ENCODE measurements at regions not wholly inside any gene's neighbourhood (a gene's known extent, or its start where the extent isn't known, plus 50 kb on each side); places are given as distances from the start of the nearest gene placed in this dataset.

DNA sequence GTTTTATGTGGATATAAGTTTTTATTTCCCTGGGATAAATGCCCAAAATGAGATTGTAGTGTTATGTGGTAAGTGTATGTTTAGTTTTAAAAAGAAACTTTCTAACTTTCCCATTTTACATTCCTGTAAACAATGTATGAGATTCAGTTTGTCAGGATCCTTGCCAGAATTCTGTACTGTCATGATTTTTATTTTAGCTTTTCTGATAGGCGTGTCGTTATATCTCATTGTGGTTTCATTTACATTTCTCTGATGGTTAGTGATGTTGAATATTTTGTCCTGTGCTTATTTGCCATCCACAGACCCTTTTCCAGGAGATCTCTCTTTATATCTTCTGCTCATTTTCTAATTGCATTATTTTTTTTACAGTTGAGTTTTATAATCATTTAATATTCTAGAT lies 245.6 kb upstream of the CDH2 start:
- TF ChIP-seq, protein P1, sequence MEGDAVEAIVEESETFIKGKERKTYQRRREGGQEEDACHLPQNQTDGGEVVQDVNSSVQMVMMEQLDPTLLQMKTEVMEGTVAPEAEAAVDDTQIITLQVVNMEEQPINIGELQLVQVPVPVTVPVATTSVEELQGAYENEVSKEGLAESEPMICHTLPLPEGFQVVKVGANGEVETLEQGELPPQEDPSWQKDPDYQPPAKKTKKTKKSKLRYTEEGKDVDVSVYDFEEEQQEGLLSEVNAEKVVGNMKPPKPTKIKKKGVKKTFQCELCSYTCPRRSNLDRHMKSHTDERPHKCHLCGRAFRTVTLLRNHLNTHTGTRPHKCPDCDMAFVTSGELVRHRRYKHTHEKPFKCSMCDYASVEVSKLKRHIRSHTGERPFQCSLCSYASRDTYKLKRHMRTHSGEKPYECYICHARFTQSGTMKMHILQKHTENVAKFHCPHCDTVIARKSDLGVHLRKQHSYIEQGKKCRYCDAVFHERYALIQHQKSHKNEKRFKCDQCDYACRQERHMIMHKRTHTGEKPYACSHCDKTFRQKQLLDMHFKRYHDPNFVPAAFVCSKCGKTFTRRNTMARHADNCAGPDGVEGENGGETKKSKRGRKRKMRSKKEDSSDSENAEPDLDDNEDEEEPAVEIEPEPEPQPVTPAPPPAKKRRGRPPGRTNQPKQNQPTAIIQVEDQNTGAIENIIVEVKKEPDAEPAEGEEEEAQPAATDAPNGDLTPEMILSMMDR (tag by site-specific recombination; IDR thresholded peaks at IDR 0.05): no peak
- TF ChIP-seq ZFHX2 (tag by site-specific recombination; conservative IDR thresholded peaks at IDR 0.05) (no peak), SP2 (tag by site-specific recombination; IDR thresholded peaks at IDR 0.05) (no peak), ZNF626 (tag by site-specific recombination; IDR thresholded peaks at IDR 0.05) (no peak), ZNF791 (tag by site-specific recombination; IDR thresholded peaks at IDR 0.05) (no peak), ZNF114 (tag by site-specific recombination; IDR thresholded peaks at IDR 0.05) (no peak), ZNF391 (tag by site-specific recombination; IDR thresholded peaks at IDR 0.05; ENCODE audit: borderline replicate concordance, low read depth) (no peak)
- TF ChIP-seq, protein P2, sequence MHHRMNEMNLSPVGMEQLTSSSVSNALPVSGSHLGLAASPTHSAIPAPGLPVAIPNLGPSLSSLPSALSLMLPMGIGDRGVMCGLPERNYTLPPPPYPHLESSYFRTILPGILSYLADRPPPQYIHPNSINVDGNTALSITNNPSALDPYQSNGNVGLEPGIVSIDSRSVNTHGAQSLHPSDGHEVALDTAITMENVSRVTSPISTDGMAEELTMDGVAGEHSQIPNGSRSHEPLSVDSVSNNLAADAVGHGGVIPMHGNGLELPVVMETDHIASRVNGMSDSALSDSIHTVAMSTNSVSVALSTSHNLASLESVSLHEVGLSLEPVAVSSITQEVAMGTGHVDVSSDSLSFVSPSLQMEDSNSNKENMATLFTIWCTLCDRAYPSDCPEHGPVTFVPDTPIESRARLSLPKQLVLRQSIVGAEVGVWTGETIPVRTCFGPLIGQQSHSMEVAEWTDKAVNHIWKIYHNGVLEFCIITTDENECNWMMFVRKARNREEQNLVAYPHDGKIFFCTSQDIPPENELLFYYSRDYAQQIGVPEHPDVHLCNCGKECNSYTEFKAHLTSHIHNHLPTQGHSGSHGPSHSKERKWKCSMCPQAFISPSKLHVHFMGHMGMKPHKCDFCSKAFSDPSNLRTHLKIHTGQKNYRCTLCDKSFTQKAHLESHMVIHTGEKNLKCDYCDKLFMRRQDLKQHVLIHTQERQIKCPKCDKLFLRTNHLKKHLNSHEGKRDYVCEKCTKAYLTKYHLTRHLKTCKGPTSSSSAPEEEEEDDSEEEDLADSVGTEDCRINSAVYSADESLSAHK (tag by site-specific recombination; IDR thresholded peaks at IDR 0.05): no peak
- TF ChIP-seq, protein P3, sequence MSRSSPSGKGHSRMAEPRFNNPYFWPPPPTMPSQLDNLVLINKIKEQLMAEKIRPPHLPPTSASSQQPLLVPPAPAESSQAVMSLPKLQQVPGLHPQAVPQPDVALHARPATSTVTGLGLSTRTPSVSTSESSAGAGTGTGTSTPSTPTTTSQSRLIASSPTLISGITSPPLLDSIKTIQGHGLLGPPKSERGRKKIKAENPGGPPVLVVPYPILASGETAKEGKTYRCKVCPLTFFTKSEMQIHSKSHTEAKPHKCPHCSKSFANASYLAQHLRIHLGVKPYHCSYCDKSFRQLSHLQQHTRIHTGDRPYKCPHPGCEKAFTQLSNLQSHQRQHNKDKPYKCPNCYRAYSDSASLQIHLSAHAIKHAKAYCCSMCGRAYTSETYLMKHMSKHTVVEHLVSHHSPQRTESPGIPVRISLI (tag by site-specific recombination; IDR thresholded peaks at IDR 0.05): no peak
- TF ChIP-seq, protein P4, sequence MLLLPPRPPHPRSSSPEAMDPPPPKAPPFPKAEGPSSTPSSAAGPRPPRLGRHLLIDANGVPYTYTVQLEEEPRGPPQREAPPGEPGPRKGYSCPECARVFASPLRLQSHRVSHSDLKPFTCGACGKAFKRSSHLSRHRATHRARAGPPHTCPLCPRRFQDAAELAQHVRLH (tag by site-specific recombination; IDR thresholded peaks at IDR 0.05): no peak
- TF ChIP-seq, protein P5, sequence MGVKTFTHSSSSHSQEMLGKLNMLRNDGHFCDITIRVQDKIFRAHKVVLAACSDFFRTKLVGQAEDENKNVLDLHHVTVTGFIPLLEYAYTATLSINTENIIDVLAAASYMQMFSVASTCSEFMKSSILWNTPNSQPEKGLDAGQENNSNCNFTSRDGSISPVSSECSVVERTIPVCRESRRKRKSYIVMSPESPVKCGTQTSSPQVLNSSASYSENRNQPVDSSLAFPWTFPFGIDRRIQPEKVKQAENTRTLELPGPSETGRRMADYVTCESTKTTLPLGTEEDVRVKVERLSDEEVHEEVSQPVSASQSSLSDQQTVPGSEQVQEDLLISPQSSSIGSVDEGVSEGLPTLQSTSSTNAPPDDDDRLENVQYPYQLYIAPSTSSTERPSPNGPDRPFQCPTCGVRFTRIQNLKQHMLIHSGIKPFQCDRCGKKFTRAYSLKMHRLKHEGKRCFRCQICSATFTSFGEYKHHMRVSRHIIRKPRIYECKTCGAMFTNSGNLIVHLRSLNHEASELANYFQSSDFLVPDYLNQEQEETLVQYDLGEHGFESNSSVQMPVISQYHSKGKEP (tag by site-specific recombination; IDR thresholded peaks at IDR 0.05): no peak
